Memory B cell (primary cell): ENCODE measurements at regions not wholly inside any gene's neighbourhood (a gene's known extent, or its start where the extent isn't known, plus 50 kb on each side); places are given as distances from the start of the nearest gene placed in this dataset.

Source experiments
- ATAC-seq: fragments of 150-1000 bp; cut with Tn5 transposase; 2 replicates; pipeline ENCODE4 v1.10.0; 2021; ENCODE audit warnings: low read depth, mild to moderate bottlenecking, moderate library complexity
- DNase-seq, 2 donors: peaks; one replicate each; pipeline ENCODE4 v3.0.0; 2022; ENCODE audit warnings: low spot score in 2 of 2
- H3K27ac Mint-ChIP-seq: one replicate; pipeline ENCODE4 v1.8.0; 2022; ENCODE audit warnings: mild to moderate bottlenecking, moderate library complexity, mixed read lengths
- H3K27me3 Mint-ChIP-seq: one replicate; pipeline ENCODE4 v1.8.0; 2022; ENCODE audit warnings: mixed read lengths
- H3K36me3 Mint-ChIP-seq: one replicate; pipeline ENCODE4 v1.8.0; 2022; ENCODE audit warnings: mild to moderate bottlenecking, mixed read lengths
- H3K4me1 Mint-ChIP-seq: one replicate; pipeline ENCODE4 v1.8.0; 2022; ENCODE audit warnings: mixed read lengths
- H3K4me3 Mint-ChIP-seq: one replicate; pipeline ENCODE4 v1.8.0; 2022; ENCODE audit warnings: mild to moderate bottlenecking, moderate library complexity, mixed read lengths
- H3K9me3 Mint-ChIP-seq: one replicate; pipeline ENCODE4 v1.8.0; 2022; ENCODE audit warnings: mixed read lengths

DNA sequence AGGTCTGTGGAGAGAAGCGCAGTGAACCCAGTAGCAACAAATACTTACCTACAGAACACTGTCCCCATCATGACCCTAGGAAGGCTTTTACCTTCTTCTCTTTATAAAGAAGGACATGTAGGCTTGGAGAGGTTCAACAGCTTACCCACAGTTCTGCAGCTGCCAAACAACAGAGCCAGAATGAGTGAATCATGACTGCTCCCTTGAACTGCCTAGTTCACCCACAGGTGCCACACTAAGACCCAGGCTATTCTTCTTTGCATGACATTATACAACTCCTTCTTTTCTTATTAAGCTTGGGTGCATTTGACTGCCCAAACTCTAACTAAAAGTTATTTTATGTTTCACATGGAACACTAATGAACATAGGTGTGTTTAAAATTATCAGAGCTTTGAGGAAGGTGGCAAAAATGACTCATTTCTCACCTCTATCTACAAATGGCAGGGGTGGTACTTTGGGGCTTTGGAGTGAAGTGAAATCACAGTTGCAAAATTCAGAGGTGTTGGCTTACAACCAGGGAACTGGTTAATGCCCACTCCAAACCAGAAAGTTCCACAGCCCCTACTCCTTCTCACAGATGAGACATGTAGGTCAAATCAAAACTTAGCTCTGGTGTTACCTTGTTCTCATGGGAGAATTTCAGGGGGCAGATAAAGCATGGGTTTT lies 201.6 kb downstream of the SEMA6A start:
- H3K27me3 Mint-ChIP-seq: no peaks in the 10 kb centered on the region
- H3K4me1 Mint-ChIP-seq: no peaks in the 10 kb centered on the region
- ATAC-seq (no peak), DNase-seq (no peak)
- H3K27ac Mint-ChIP-seq: no peak overlapping the region
- H3K9me3 Mint-ChIP-seq: no peaks in the 10 kb centered on the region
- H3K36me3 Mint-ChIP-seq: peaks cover 30% of the 10 kb centered on the region
- no peak overlapping the region for H3K4me3 Mint-ChIP-seq

DNA sequence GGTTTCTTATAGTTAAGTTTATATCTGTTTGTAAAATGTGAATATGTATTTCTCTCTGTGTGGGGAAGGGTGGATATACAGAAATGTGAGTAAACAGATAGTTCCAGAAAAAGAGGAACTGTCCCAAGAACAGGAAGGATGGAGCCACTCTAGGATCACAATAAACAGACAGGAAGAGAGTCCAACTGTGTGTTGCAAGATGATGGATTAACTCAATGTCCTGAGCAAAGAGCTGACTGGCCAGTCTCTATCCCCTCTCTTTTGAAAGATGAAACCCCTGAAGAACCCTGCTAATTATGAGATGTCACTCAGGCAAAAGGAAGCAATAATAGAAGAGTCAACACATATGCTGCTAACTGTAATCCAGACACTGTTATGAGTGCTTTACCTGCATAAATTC lies 202.7 kb downstream of the SEMA6A start:
- no peak for DNase-seq
- H3K4me1 Mint-ChIP-seq: no peaks in the 10 kb centered on the region

DNA sequence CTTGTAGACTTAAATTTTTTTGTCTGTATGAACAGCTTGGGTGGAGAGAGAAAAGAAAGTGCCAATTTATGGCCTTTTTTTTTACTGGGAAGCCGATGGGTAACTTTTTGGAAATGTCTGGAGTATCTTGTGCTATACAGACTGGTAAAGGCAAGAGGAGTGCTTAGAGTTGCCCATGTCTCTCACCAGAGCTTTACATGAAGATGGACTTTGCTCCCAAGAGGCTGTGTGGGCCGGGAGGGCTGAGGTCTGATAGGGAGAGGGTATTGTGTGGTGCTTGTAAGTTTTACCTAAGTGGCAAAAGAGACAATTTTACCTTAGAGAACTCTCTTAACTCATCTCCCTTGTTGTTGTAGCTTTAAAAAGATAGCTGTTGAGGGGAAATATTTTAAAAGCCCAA lies 203.2 kb downstream of the SEMA6A start:
- Mint-ChIP-seq H3K27ac (peak overlapping the region; percentile 38), H3K27me3 (no peaks in the 10 kb centered on the region), H3K9me3 (no peaks in the 10 kb centered on the region), H3K4me3 (no peak overlapping the region), H3K4me1 (no peaks in the 10 kb centered on the region), H3K36me3 (peaks cover 26% of the 10 kb centered on the region)
- DNase-seq: no peak
- no peak for ATAC-seq

More for the DNA sequence above, 202.7 kb downstream of the SEMA6A start:
- H3K9me3 Mint-ChIP-seq: no peaks in the 10 kb centered on the region
- H3K36me3 Mint-ChIP-seq: peaks cover 30% of the 10 kb centered on the region
- no peak for ATAC-seq
- H3K4me3 Mint-ChIP-seq: no peak overlapping the region
- no peak overlapping the region for H3K27ac Mint-ChIP-seq
- H3K27me3 Mint-ChIP-seq: no peaks in the 10 kb centered on the region

DNA sequence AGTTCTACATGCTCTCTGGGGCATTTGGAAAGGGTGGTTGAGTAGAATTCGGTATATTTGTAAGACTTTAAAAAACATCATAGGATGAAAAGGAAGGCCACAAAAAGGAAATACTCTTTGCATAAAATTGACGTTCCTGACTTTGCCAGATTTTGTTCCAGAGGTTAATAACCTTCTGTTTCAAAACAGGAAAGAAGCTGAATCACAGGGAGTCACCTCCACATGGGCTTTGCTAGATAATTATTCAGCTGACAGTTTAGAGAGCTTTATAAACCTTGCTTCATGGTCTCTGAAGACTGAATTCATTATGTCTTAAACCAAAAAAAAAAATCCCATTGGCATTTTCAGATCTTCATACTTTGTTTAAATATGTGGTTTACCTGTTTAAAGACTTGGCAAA lies 203.7 kb downstream of the SEMA6A start:
- DNase-seq: no peak
- ATAC-seq: no peak
- peak overlapping the region; percentile 38 for H3K27ac Mint-ChIP-seq
- H3K9me3 Mint-ChIP-seq: no peaks in the 10 kb centered on the region
- H3K27me3 Mint-ChIP-seq: no peaks in the 10 kb centered on the region
- H3K4me1 Mint-ChIP-seq: no peaks in the 10 kb centered on the region
- H3K4me3 Mint-ChIP-seq: no peak overlapping the region
- peaks cover 22% of the 10 kb centered on the region for H3K36me3 Mint-ChIP-seq

DNA sequence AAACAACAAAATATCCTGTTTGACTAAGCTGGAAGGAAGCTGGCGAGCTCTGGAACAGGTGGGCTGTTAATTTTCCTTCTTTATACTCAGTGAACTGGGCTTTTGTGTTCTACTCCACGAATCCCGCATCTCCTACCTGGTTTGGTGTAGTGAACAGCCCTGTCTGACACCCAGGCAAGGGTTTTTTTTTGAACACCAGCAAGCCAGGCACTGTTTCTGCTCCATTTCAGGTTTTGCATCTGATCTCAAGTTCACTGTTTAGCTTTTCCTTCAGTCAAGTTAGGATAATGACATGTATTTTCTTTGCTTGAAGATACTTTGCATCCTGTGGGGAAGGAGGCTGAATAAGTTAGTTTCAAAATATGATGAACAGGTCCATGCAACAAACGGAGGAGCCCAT lies 204.5 kb downstream of the SEMA6A start:
- Mint-ChIP-seq H3K4me1 (no peaks in the 10 kb centered on the region), H3K9me3 (no peaks in the 10 kb centered on the region), H3K36me3 (peaks cover 27% of the 10 kb centered on the region), H3K27ac (no peak overlapping the region), H3K4me3 (no peak overlapping the region), H3K27me3 (no peaks in the 10 kb centered on the region)
- no peak for DNase-seq
- no peak for ATAC-seq

DNA sequence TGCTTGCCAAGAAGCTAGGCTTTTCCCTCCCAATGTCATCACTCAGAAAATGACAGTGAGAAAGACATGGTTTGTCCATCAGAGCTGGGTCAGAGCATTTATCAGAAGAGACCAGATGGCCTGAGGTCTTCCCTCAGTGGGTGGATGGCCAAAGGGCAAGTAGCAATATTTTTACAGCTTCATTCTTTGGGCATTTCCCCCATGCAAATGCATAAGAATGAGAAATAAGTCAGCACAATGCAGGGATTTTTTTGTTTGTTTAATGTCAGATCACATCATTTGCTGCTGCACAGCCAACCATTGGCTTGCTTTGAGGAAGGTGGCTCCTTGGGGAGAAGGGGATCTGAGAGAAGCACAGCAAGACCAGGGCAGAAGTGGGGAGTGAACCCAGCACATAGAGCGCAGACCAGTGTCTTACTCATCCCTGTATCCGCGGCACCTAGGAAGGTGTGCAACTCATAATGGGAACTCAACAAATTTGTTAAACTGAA lies 209.6 kb downstream of the SEMA6A start:
- Mint-ChIP-seq H3K27ac (no peak overlapping the region), H3K36me3 (peaks cover 17% of the 10 kb centered on the region), H3K4me1 (peaks cover under 1% of the 10 kb centered on the region), H3K4me3 (no peak overlapping the region), H3K27me3 (no peaks in the 10 kb centered on the region), H3K9me3 (no peaks in the 10 kb centered on the region)
- DNase-seq (no peak), ATAC-seq (no peak)

DNA sequence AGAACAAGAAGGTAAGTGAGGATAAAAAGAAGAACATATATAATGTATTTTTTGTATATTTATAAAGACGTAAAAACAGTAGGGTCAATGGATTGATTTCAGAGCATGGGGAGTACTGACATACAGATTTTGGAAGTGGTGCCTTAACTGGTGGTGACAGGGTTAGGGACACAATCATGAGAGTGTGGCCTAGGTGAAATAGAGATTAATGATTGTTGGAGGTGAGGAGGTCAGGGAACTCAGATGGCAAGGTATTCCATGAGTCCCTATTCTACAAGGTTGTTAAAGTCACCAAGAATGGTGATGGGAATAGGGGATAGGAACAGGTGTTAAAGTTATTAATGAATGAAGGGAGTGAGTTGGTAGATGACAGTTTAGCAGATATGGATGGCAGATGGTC lies 210.8 kb downstream of the SEMA6A start:
- DNase-seq: no peak
- Mint-ChIP-seq H3K4me1 (peaks cover 7% of the 10 kb centered on the region), H3K36me3 (peaks cover 14% of the 10 kb centered on the region), H3K27ac (no peak overlapping the region), H3K9me3 (no peaks in the 10 kb centered on the region), H3K27me3 (no peaks in the 10 kb centered on the region), H3K4me3 (no peak overlapping the region)
- no peak for ATAC-seq

DNA sequence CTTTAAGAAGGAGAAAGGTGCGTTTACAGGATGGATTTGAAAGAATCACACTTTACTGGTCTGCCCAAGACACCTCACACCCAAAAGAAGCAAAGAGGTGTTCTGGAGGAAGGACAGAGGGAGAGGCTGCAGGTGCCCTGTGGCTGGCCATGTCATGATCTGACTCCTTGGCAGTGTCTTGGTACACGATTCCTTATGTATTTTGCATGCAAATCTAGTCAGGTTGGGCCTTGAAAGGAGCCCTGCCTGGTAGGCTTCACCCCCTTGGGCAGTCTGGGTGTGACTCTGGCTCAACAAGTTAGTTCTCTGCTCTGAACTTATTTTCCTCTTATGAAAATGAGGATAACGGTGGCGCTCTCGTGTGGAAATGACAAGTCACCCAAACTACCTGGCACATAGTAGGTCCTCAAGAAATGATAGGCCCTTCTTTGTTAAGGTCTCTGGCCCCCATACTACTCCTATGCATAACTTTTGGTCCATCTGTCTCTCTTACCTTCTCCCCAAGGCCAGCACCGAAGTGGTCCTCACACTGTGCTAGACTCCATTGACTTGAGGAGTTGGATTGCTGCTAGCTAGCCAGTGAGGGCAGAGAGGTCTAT lies 212.5 kb downstream of the SEMA6A start:
- Mint-ChIP-seq H3K27ac (no peak overlapping the region), H3K27me3 (no peaks in the 10 kb centered on the region), H3K9me3 (no peaks in the 10 kb centered on the region), H3K4me3 (no peak overlapping the region), H3K36me3 (peaks cover 14% of the 10 kb centered on the region), H3K4me1 (peaks cover 15% of the 10 kb centered on the region)
- DNase-seq (no peak), ATAC-seq (no peak)

DNA sequence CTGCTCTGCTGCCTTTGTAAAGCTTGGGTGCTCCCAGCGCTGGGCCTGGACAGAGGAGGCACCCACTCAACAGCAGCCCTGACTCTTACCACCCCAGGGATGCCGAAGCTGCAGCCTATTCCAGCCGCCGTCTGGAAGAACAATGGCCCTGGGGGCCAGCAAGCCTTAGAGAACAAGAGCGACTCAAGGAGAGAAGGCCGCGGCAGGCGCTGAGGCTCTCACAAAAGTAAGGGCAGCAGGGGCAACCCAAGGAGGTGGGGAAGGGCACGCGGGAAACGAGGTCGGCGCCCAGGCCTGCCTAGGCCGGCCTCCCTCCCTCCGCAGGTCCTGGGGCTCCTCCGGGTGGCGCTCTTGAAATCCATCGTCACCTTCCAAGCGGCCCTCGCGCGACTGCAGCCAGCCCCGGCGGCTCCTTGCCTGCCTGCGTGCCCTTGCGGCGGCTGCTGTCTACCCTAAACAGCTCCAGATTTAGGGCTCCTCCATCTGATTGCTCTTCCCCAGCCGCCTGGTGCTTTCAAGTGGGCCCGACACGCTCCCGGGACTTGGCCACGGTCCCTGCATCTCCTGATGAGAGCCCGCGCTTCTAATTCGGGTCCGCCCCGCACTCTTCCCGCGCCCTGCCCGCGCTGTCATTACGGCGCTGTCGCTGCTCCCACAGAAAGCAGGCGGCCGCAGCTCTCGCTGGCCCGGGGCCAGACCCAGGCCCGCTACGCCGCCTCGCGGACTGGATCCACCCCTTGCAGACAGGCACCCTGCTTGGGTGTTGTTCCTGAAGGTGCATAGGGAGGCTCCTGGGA lies 213.3 kb downstream of the SEMA6A start:
- H3K36me3 Mint-ChIP-seq: peaks cover 14% of the 10 kb centered on the region
- ATAC-seq (no peak), DNase-seq (no peak)
- peaks cover 15% of the 10 kb centered on the region for H3K4me1 Mint-ChIP-seq
- no peak overlapping the region for H3K4me3 Mint-ChIP-seq
- no peaks in the 10 kb centered on the region for H3K27me3 Mint-ChIP-seq
- H3K27ac Mint-ChIP-seq: no peak overlapping the region
- no peaks in the 10 kb centered on the region for H3K9me3 Mint-ChIP-seq

DNA sequence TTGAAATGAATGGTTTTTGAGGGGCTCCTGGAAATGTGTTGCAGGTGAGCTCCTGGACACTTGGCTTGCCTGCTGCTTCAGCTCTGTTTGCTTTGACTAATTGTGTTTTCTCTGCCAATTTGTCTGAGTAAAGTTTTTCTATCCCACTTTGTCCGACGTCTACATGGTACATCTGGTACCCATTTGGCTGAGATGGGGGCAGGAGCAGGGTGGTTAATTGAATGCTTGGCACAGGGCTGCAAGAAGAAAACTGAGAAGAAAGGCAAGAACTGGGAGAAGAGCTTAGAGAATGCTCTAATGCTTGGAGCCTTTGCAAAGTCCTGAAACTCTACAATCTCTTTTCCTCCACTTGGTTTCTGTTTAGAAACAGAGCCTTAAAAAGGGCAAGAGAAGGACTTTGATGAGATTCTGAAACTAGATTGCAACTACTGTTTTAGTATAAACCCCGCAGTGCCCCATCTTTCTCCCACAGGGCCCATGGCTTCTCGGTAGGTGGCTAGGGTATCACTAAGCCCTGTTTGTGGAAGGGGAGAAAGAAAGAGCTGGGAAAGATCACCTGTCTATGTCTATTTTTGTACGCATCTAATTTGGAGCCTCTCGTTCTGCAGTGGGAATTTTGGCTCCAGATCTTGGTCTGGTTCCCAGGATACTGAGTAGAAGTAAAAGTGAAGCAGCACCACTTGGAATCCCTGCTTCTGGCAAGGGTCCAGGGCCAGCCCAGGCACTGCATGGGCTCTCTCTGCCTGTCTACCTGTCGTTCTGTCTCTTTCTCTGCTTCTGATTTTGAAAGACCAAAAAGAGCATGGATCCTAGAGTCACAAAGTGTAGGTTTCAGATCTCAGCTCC lies 214.4 kb downstream of the SEMA6A start:
- Mint-ChIP-seq H3K9me3 (peaks cover under 1% of the 10 kb centered on the region), H3K4me1 (peaks cover 15% of the 10 kb centered on the region), H3K27ac (no peak overlapping the region), H3K36me3 (peaks cover 13% of the 10 kb centered on the region), H3K4me3 (no peak overlapping the region), H3K27me3 (no peaks in the 10 kb centered on the region)
- DNase-seq (no peak), ATAC-seq (no peak)

DNA sequence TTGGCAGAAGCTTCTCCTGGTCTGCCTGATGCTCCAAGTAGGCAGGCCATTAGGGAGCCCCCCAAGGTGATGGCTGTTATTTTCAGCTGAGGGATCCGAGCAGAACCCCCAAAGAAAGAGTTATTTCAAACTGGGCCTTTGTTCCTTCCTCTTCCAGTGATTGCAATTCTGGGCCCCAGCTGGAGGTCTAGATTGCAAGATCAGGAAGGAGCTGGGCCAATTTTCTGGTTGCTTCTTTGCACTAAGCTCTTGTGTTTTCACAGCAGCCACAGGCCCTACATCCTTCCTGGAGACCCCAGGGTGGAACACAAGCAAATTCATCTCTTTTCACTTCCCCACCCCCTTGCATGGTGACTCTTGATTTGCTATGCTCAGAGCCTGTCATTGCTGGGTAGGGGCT lies 215.0 kb downstream of the SEMA6A start:
- H3K36me3 Mint-ChIP-seq: peaks cover 14% of the 10 kb centered on the region
- H3K9me3 Mint-ChIP-seq: peaks cover 6% of the 10 kb centered on the region
- no peak for DNase-seq
- ATAC-seq: no peak
- peaks cover 15% of the 10 kb centered on the region for H3K4me1 Mint-ChIP-seq
- no peak overlapping the region for H3K4me3 Mint-ChIP-seq
- no peak overlapping the region for H3K27ac Mint-ChIP-seq
- no peaks in the 10 kb centered on the region for H3K27me3 Mint-ChIP-seq

DNA sequence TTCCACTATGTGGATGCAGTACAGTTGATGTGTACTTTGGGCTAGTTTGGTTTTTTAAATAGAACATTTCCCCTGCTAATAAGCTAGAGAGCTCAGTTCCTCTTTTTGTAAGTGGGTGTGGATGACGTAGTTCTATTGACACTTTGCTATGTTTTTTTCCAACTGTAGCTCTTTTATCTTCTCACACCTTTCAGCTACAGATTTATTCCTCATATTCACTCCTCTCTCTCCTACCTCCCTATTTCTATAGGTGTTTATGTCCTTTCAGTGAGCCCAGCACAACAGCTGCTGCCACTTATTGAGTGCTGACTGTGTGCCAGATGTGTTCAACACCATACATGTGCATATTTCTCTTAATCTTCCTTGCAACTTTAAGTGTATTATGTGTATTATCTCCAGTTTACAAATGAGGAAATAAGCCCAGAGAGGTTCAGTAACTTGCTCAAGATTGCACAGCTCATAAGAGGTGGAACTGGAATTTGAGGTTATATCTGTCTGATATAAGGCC lies 215.7 kb downstream of the SEMA6A start:
- peak; percentile 9 to 22 for DNase-seq
- Mint-ChIP-seq H3K27me3 (no peaks in the 10 kb centered on the region), H3K9me3 (peaks cover 7% of the 10 kb centered on the region), H3K27ac (peak overlapping the region; percentile 67), H3K4me1 (peaks cover 15% of the 10 kb centered on the region), H3K36me3 (peaks cover 17% of the 10 kb centered on the region), H3K4me3 (no peak overlapping the region)
- peak; percentile 96 for ATAC-seq

DNA sequence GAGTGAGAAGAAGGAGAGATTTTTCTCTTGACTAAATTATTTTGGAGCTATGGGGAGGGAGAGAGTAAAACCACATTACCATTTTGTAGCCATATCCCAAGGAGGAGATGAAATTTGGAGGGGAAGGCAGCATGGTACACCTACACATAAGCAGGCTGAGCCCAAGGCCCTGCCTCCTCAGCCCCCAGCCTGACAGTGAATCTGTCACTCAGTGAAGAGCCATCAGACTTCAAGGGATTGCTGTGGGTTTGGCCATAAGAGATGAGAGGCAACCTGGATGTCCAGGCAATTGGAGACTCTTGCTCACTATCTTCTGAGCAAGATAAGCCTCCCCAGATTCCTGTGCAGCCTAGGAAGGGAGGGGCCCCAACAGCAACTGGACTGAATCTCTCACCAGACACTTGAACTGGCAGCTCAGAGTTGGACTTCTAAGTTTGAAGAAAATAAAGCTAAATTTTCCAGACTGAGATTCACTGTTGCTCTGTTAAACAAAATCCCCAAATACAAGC lies 216.6 kb downstream of the SEMA6A start:
- Mint-ChIP-seq H3K36me3 (peaks cover 24% of the 10 kb centered on the region), H3K9me3 (peaks cover 7% of the 10 kb centered on the region), H3K4me1 (peaks cover 15% of the 10 kb centered on the region), H3K27ac (peak overlapping the region; percentile 67), H3K27me3 (no peaks in the 10 kb centered on the region), H3K4me3 (no peak overlapping the region)
- no peak for ATAC-seq
- no peak for DNase-seq
